PC-9 (cell line): ENCODE measurements at regions not wholly inside any gene's neighbourhood (a gene's known extent, or its start where the extent isn't known, plus 50 kb on each side); places are given as distances from the start of the nearest gene placed in this dataset.

Experiments
- CTCF ChIP-seq: fragments of 200-600 bp; sonication (generic); conservative IDR thresholded peaks from 2 replicates; pipeline ENCODE4 v1.6.1; 2017; ENCODE audit warnings: mixed run types, antibody characterized with exemption, mild to moderate bottlenecking, moderate library complexity
- EZH2 ChIP-seq: fragments of 200-600 bp; sonication (generic); IDR thresholded peaks from 2 replicates; pipeline ENCODE4 v1.8.0; 2017; ENCODE audit warnings: antibody characterized with exemption, low read depth

GRCh38 chr17:17416007-17416399 lies 60.8 kb upstream of the MED9 start:
- TF ChIP-seq CTCF (no peak), EZH2 (no peak)
